NT2/D1 (cell line): ENCODE measurements at regions not wholly inside any gene's neighbourhood (a gene's known extent, or its start where the extent isn't known, plus 50 kb on each side); places are given as distances from the start of the nearest gene placed in this dataset.

Experiments
- SUZ12 ChIP-seq: IDR thresholded peaks from 2 replicates; pipeline ENCODE4 v1.6.1; 2011; ENCODE audit not compliant: insufficient read length, insufficient read depth; ENCODE audit errors: extremely low read depth
- YY1 ChIP-seq: IDR thresholded peaks from 2 replicates; pipeline ENCODE4 v1.6.1; 2011; ENCODE audit not compliant: insufficient read length, insufficient read depth
- ZNF274 ChIP-seq: IDR thresholded peaks from 2 replicates; pipeline ENCODE4 v1.6.1; 2011; ENCODE audit warnings: mild to moderate bottlenecking, low read depth, low read length

GRCh38 chr11:31887180-31887579 is 76.1 kb upstream of the PAX6 start:
- TF ChIP-seq YY1 (no peak), ZNF274 (no peak), SUZ12 (no peak)
